ENCODE measurements at regions not wholly inside any gene's neighbourhood (a gene's known extent, or its start where the extent isn't known, plus 50 kb on each side); places are given as distances from the start of the nearest gene placed in this dataset.
"Not testable (repeated sequence)": the region's sequence is repeated elsewhere in the genome, so short reads cannot be mapped to it uniquely, and the experiment has no call there.

DNA sequence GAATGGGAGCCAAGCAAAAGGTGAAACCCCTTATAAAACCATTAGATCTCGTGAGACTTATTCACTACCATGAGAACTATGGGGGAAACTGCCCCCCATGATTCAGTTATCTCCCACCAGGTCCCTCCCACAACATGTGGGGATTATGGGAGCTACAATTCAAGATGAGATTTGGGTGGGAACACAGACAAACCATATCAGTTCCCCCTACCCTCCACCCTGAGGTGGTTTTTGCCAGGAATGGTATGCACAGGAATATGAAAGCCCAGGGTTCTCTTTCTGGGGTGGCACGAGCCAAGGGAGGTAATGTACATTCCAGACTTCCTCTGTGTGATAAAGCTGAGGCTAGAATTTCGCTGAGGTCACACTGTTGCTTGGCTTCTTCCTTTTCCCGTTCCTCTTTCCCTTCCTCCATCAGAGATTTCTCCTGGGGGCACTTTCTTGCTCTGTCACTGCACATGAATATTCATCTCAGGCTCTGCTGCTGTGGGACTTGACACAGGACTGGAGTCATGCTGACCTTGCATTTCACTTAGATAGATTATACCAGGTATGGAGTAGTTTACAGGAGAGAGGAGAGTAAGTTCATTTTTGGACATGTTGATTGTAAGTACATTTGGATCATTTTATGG lies 347.0 kb upstream of the MTPN start:
- DNase-seq = no peak

DNA sequence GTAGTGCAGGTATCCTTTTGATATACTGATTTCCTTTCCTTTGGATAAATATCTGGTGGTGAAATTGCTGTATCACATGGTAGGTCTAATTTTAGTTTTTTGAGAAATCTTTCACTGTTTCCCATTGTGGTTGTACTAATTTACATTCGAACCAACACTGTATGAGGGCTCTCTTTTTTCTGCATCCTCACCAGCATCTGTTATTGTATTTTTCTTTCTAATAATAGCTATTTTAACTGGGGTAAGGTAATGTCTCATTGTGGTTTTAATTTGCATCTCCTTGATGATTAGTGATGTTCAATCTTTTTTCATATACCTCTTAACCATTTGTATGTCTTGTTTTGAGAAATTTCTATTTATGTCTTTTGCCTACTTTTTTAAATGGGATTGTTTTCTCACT lies 335.4 kb upstream of the MTPN start:
- no peak for DNase-seq

DNA sequence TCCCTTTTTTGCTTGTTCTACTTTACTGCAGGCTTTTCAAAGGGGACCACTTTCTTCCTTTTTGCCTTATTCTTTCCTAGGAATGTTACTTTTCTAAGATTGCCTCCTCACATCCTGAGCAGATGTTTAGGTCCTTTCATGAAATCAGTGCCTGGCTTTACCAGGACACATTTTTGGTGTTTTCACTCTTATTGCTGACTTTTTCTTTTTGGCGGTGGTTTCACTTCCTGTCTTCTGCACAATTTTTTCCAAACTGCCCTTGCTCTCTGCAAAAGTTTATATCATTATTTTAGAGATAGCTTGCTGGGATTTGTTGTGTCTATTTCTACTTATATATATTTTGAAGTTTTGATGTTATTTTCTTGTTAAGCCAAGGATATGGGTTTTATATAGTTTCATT lies 332.2 kb upstream of the MTPN start:
- DNase-seq = no peak

DNA sequence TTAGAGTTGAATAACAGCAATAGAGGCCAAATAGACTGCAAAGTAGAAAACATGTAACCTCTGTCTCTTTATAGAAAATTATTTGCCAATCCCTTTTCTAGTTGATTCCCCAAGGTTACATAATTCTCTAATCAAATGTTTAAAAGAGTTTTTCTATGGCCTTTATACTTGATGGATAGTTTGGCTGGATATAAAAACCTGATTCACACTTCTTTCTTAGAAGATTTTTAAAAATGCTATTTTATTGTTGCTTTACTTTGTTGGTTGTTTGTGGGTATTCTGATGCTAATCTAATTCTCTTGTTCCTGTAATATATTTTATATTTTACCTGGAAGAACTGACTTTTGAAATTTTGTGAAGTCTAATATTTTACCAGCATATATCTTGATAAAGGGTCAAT lies 331.1 kb upstream of the MTPN start:
- no peak for DNase-seq

DNA sequence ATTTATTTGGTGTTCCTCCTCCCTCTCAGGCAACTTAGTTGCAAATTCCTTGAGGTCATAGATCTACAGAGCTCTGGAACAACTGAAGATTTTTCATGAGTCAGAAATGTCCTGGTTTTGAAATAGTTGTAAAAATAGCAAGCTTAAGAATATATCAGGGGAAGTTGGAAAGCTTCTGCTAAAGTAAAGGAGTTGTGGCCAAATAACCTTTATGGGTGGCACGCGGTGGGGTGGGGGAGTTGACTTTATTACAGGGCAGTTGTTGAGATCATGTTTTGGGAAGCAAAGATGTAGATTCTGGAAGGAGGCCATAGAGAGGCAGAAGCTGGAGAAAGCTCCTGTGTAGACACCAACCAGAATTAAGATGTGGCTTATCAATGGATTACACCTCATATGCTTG lies 326.0 kb upstream of the MTPN start:
- no peak for DNase-seq

DNA sequence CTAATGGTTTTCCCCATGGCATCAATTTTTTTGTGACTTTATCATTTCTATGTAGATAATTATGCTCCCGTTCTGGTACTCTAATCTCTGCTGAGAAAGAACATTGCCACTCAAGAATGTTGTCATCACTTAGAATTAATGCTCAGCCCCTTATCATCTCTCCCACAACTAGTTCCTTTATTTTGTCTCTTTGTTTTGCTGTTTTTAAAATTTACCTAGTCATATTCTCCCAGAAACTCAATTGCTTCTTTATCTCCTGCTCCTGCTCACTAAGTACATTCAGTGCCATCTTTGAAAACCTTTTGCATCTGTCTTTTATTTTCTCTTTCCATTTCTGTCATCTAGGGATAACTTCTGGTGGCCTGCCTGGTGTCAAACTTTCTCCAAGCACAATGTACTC lies 324.9 kb upstream of the MTPN start:
- DNase-seq = no peak

DNA sequence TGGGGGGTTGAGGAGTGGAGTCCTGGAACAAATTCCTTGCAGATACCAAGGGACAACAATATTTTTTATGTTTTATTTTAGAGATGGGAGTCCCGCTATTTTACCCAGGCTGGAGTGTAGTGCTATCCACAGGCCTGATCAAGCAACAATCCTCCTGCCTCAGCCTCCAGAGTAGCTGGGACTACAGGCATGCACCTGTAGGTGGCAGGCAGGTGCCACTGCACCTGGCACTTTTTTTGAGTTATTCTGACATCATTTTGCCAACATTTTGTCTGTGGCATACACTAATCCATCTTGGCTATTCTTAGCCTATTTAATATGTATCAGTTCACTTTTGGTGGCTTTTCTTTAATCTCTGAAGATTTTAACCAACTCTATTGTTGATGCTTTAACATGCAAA lies 317.8 kb upstream of the MTPN start:
- no peak for DNase-seq

DNA sequence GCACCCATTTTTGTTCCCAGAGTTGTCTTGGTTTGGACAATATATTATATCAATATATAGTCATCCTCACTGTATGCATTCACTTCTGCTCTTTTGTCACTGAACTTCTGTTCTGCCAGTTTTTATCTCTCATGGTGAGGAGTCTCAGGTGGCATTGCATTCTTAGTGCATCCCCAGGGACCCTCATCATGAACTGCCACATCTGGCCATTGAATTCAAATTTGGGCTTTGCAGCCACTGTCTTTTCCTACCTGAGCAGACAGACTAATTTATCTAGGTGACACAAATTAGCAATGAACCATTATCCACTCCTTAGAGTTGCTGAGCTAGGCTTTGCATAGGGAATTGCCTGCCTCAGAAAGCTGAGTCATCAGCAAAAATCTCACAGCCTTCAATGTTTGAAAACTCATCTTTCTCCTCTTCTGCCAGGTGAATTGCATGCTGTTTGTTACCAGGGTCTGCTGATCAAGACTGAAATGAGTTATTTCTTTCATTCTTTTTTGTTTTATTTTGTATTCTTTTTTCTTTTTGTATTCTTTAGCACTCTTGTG lies 316.8 kb upstream of the MTPN start:
- no peak for DNase-seq

DNA sequence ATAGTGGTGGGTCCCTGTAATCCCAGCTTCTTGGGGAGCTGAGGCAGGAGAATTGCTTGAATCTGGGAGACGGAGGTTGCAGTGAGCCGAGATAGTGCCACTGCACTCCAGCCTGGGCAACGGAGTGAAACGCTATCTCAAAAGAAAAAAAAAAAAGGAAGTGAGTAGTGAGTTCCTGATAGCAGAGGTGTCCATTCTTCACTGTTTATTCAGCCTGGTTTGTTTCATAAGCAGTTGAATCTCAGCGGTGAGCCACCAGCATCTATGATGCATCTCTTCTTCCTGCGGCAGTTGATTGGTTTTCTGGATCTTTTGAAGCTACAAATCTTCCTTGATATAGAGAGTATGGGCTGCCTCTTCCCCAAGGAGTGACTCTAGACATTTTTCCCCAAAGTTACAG lies 316.1 kb upstream of the MTPN start:
- no peak for DNase-seq

DNA sequence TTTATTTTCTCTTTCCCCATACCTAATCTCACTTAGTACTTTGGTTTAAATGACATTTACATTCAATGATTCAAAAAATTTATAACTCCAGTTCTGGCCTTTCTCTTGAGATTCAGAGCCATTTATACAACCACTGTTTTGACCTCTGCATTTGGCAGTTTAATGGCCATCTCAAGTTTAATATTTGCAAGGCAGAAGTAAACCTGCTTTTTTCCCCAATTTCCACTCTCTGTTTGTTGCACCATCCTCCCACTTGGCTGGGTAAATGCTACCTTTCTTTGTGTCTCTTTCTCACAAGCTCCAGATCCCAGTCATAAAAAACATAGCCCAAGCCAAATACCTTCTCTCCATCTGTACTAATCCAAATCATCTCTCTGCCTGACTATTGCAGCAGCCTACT lies 315.2 kb upstream of the MTPN start:
- DNase-seq = no peak

DNA sequence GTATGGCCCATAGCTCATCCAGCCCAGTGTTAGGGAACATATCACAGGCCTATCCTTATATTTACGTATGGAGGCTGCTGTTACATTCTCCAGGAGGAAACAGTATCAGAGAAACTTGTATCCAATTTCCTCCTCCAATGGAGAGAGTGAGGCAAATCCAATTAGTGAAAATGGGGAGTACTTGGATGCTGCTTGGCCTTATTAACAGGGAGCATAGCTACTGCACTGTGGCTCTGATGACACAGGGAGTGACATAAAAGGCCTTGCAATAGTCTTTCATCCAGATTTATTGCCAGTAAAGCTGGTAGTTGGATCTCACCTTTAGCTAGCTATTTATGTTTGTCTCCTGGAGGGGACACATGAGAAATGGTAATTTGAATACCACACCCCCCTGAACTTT lies 313.2 kb upstream of the MTPN start:
- DNase-seq = no peak

DNA sequence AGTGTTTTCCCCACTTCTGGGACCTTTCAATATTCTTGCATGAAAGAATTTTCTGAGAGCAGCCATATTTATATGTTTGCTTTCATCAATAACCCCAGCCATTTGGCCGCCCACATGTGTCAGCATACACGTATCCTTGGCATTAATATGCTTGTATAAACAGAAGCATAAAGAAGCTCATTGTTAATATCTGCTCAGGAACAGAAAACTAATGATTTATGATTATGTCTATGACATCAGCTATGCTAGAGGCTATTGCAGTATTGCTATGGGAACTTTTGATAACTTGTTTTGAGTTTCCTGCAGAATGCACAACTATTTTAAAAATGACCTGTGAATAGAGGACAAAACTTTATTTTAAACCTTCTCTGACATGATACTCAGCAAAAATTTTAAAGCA lies 300.9 kb upstream of the MTPN start:
- no peak for DNase-seq

DNA sequence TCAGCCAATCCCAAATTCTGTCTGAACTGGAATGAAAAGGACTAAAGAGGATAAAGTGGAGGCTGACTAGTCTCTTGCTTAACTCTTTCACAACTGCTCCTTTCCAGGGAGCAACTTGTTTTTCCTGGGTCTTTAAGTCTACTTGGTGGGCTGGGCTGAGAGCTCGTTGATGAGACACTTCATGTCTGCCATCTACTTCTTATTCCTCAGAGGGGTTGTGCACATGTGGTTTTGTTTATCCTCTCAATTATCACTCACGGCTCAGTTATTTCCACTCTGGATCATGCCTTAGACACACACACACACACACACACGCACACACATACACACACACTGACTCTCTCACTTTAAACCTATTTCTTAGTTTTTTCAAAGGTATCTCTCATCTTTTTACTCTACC lies 298.6 kb upstream of the MTPN start:
- DNase-seq = no peak

DNA sequence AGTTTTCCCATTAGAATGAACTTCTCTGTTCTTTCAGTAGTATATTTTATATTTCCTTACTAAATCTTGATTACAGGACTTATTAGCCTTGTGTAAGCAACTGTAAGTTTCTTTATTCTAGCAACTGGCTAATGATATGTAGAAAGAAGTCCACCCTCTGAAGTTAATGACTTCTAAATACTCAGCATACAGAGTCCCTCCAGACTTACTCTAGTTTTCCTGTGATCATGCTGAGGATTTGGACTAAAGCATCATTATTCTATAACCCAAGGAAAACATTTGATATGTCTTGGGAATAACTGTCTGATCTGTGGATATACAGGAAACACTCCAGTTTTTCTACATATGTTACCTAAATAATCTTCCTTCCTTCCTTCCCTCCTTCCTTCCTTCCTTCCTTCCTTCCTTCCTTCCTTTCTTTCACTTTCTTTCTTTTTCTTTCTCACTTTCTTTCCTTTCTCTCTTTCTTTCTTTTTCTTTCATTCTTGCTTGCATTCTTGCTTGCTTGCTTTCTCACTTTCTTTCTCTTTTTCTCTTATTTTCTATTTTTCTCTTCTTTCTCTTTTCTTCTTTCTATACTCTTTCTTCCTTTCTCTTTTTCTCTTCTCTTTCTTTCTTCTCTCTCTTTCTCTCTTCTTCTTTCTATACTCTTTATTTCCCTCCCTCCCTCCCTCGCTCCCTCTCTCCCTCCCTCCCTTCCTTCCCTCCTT lies 297.6 kb upstream of the MTPN start:
- no peak for DNase-seq

DNA sequence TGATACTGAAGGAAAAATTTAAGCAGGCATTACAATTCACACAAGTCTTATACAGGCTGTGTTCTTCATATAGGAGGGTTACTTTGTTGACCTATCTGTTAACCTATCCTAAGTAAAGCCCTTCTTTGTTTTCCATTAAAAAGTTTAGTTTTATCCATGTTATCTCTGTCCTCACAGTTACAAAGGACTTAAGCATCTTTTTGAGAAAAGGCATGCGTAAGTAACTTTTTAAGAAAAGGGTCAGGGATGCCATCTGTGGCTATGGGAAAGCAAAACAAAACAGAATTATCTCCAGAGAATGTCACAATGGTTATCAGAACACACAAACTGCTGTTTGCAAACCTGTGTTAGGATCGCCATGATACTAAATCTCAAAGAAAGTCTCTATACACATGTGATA lies 295.8 kb upstream of the MTPN start:
- no peak for DNase-seq

DNA sequence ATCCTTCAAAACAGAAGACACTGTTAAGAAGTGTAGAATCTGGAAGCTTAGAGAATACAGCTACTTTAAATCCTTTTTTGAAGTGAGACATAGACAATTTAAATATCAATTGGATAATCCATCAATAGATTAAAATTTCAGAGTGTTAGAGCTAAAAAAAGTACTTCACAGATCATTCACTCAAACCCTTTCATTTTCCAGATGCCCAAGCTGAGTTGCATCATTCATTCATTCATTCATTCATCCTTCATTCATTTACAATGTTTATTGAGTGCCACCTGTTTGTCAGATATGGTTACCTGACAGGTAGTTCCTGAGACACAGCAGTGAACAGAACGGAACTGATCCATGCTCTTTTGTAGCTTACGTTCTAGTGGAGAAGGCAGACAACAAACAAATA lies 290.7 kb upstream of the MTPN start:
- no peak for DNase-seq

DNA sequence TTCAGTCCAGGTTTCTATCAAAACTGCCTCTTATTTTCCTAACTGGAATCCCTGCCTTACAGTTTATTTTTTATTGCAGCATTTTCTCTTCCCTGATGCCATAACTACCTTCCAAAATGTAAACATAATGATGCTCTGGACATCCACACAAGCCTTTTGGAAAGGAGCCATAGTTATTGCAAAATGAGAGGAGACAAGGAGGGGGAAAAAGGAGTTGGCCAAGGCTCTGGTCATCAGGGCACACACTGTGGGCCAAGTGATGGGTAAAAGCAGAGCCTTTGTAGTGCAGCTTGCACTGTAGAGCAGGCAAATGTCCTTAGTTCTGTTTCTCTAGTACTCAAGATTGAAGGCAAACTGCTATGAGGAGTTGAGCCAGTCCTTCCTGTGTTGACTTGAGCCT lies 289.3 kb upstream of the MTPN start:
- no peak for DNase-seq

DNA sequence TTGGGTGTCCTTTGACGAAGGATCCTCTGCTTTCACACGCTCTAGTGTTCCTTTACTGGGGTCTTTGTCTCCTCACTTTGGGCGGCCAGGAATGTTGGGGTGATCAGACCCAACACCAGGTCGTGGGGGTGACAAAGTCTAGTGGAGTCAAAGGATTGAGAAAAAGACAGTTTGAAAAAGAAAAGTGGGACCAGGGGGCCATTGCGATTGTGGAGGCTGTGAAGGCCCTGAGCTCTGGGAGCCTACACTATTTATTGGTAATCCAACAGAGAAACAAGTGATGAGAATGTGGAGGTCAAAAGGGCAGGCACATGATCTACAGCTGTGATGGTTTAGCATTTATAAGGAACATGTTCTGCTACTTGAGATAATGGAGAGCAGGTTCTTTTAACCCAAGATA lies 287.1 kb upstream of the MTPN start:
- DNase-seq = not testable (repeated sequence)

DNA sequence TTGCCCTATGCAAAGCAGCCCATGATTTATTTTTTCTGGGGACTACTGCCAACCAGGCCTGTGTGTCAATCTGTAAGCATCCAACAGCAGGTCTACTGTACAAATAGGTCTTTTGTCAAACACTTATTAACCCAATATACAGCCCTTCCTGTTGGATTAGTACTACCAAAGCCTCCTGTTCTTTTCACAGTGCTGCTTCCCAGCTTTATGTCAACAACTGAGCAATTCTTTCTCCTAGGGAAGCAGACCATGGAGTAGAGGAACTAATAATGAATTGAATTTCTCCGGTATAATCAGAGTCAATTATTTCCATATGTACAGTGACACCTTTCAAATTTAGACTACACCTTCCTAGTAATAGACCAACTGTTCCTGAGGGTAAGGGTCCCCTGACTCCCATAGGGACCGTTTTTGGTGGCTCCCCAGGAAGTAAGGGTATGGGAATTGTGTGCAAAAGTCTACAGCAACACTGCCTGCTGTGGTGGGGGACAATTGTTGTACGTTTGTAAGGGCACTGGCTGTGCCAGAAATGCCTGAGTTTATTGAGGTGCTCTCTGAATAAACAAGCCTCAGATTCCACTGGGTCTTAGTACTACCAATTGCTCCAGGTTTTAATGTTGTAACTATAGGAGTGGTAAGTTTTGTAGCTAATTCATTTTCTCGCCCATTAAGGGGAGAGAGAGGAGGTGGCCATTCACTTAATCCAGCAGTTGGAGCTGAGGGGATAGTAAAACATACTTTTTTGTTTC lies 286.1 kb upstream of the MTPN start:
- not testable (repeated sequence) for DNase-seq

DNA sequence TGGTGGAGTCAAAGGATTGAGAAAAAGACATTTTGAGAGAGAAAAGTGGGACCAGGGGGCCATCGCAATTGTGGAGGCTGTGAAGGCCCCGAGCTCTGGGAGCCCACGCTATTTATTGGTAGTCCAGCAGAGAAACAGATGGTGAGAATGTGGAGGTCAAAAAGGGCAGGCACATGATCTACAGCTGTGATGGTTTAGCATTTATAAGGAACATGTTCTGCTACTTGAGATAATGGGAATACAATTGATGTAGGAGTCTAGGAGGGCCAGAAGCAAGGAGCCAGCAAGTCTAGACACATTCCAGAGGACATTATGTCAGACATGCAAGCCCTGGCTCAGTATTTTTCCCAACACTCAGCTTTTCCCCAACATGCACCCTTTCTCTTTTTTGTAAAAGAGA lies 283.4 kb upstream of the MTPN start:
- not testable (repeated sequence) for DNase-seq

DNA sequence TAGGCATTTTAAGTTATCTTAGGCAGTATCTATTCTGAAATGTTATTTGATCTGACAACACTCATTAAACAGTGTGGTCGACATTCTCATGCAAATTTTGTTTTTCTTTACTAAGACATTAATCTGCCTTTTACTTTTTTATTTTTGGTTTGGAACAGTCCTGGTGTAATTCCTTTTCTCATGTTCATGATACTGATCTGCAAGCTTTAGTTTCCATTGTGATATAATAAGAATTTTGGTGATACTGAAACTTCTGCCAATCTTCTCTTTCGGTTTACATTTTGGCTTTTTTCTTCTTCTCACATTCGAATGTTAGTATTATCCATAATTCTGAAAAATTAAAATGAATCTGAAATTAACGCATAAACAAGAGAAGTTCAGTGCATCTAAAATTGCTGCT lies 281.9 kb upstream of the MTPN start:
- no peak for DNase-seq

DNA sequence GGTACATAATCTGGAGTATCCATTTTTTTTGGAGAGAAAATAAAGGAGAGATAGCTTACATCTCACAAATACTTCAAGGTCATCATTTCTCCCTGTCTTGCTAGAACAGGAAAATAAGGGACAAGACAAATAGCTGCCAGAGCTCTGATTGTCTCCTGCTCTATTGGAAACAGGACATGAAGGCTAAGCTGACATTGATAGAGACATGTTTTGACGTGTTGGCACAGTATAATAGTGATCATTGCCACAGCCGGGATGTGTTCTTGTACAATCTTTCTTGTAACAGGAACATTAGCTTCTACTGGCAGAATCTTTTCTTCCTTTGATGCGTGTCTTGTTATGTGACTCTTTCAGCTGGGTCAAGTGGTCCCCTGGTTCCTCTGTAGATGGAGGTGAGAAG lies 279.3 kb upstream of the MTPN start:
- DNase-seq = no peak

DNA sequence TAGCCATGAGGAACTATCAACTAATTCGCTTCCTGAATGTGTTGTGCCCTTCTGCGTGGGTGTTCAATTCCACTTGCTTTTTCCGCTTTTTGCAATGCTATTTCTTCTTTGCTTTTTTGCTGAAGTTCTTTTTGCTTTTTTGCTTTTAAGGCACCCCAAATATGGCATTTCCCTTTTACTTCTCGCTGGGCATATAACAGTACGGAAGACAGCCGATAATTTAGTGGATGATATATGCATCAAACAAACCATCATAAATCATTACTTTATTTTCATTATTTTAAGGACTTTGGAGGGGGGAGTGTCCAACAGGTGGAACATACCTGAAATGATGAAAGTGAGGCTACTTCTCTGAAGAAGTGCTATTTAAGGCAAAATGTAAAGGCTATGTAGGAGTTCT lies 277.0 kb upstream of the MTPN start:
- DNase-seq = no peak

DNA sequence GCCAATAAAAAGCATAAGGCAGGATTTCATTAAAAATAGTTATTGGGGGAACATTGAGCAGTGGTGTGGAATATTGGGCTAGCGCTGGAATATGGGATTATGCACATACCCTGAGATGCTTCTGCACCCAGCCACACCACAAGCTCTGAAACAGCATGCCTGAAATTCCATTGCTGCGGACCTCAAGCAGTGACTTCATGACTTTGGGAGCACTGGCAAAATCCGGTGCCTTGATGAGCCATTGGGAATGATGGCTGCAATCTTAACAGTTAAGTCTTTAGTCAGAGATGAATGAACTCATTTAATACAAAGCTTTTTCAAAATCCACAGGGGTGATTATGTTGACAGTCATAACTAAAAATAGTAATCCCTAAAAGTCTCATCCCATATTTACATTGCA lies 274.7 kb upstream of the MTPN start:
- no peak for DNase-seq
